ENCODE measurements at regions not wholly inside any gene's neighbourhood (a gene's known extent, or its start where the extent isn't known, plus 50 kb on each side); places are given as distances from the start of the nearest gene placed in this dataset.
"Not testable (repeated sequence)": the region's sequence is repeated elsewhere in the genome, so short reads cannot be mapped to it uniquely, and the experiment has no call there.

GRCh38 chr2:161070693-161071479 lies 89.3 kb upstream of the TANK start:
- no peaks in the 10 kb centered on the region for H3K36me3 ChIP-seq
- no peak overlapping the region for H3K4me3 ChIP-seq
- no peak for DNase-seq
- intact Hi-C loops (cut with DNase I), result no loop called here
- peaks cover 0 to 1% (median 1%) of the 10 kb centered on the region in 3 donors for H3K4me1 ChIP-seq
- no peaks in the 10 kb centered on the region for H3K27me3 ChIP-seq
- WGBS, 2 donors, result 90 to 100% methylated on average over 1 of the region's 1 CpG
- H3K27ac ChIP-seq, result no peak overlapping the region
- no peaks in the 10 kb centered on the region for H3K9me3 ChIP-seq
- TF ChIP-seq CTCF (IDR thresholded peaks at IDR 0.05) (no peak), POLR2A (IDR thresholded peaks at IDR 0.05) (no peak)

- H3K36me3 ChIP-seq; H3K27ac ChIP-seq; DNase-seq; H3K9me3 ChIP-seq; H3K27me3 ChIP-seq; H3K4me3 ChIP-seq; intact Hi-C loops (cut with DNase I): not testable (repeated sequence)
- WGBS, 2 donors, result 81 to 100% methylated on average over 2 of the region's 2 CpGs
- H3K4me1 ChIP-seq, result peaks cover 11 to 17% (median 13%) of the 10 kb centered on the region in 3 donors
Observed at GRCh38 chr2:161072436-161072835, 87.8 kb upstream of the TANK start.

GRCh38 chr2:161075701-161076100 lies 84.5 kb upstream of the TANK start:
- H3K27ac ChIP-seq, result no peak overlapping the region

GRCh38 chr2:161076936-161077335 lies 83.3 kb upstream of the TANK start:
- 73 to 78% methylated on average over 9 of the region's 9 CpGs for WGBS, 2 donors
- Histone ChIP-seq H3K36me3 (no peaks in the 10 kb centered on the region), H3K4me3 (no peak overlapping the region), H3K9me3 (no peaks in the 10 kb centered on the region), H3K27me3 (no peaks in the 10 kb centered on the region), H3K4me1 (peaks cover 23 to 35% (median 23%) of the 10 kb centered on the region in 3 donors), H3K27ac (peak overlapping the region; percentile 40 to 73 (median 61))
- no peak for TF ChIP-seq CTCF (IDR thresholded peaks at IDR 0.05)
- no peak for TF ChIP-seq POLR2A (IDR thresholded peaks at IDR 0.05)
- no peak for DNase-seq
- intact Hi-C loops (cut with DNase I), result no loop called here

More at GRCh38 chr2:161075701-161076100, 84.5 kb upstream of the TANK start:
- no peaks in the 10 kb centered on the region for H3K36me3 ChIP-seq
- DNase-seq, result no peak
- no peaks in the 10 kb centered on the region for H3K9me3 ChIP-seq
- no peaks in the 10 kb centered on the region for H3K27me3 ChIP-seq
- H3K4me1 ChIP-seq, result peaks cover 23 to 35% (median 23%) of the 10 kb centered on the region in 3 donors
- WGBS, 2 donors, result 88 to 93% methylated on average over 3 of the region's 3 CpGs
- intact Hi-C loops (cut with DNase I), result no loop called here
- H3K4me3 ChIP-seq, result no peak overlapping the region
- TF ChIP-seq POLR2A (IDR thresholded peaks at IDR 0.05) (no peak), CTCF (IDR thresholded peaks at IDR 0.05) (no peak)

GRCh38 chr2:161077367-161078210 lies 82.6 kb upstream of the TANK start:
- TF ChIP-seq POLR2A (IDR thresholded peaks at IDR 0.05), result no peak
- TF ChIP-seq CTCF (IDR thresholded peaks at IDR 0.05), result no peak
- Histone ChIP-seq H3K4me3 (no peak overlapping the region), H3K36me3 (no peaks in the 10 kb centered on the region), H3K4me1 (peaks cover 23 to 35% (median 23%) of the 10 kb centered on the region in 3 donors), H3K27ac (peak overlapping the region; percentile 40 to 73 (median 61)), H3K9me3 (no peaks in the 10 kb centered on the region), H3K27me3 (no peaks in the 10 kb centered on the region)
- intact Hi-C loops (cut with DNase I), result no loop called here
- DNase-seq, result no peak
- 33 to 40% methylated on average over 5 of the region's 5 CpGs for WGBS, 2 donors

All from esophagus squamous epithelium (tissue), 5 donors.